ENCODE measurements at regions not wholly inside any gene's neighbourhood (a gene's known extent, or its start where the extent isn't known, plus 50 kb on each side); places are given as distances from the start of the nearest gene placed in this dataset.

DNA sequence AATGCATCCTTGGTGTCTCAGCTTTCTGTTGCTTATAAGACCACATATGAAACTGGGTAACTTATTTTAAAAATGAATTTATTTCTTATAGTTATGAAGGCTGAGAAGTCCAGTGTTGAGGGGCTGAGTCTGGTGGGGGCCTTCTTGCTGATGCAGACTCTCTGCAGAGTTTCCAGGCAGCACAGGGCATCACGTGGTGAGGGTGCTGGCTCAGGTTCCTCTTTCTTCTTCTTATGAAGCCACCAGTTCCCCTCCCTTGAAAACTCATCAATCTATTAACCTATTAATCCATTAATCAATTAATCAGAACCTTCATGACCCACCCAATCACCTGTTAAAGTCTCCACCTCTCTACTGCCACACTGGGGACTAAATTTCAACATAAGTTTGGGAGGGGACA lies 595.6 kb upstream of the NRP1 start:
- TF ChIP-seq, protein P1, sequence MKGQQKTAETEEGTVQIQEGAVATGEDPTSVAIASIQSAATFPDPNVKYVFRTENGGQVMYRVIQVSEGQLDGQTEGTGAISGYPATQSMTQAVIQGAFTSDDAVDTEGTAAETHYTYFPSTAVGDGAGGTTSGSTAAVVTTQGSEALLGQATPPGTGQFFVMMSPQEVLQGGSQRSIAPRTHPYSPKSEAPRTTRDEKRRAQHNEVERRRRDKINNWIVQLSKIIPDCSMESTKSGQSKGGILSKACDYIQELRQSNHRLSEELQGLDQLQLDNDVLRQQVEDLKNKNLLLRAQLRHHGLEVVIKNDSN (IDR thresholded peaks at IDR 0.05) = no peak
- TF ChIP-seq TAF1 (IDR thresholded peaks at IDR 0.05; ENCODE audit: low read depth) (no peak), TEAD4 (IDR thresholded peaks at IDR 0.05) (no peak), FOXM1 (IDR thresholded peaks at IDR 0.05; ENCODE audit: borderline replicate concordance, low read depth) (no peak), YY1 (IDR thresholded peaks at IDR 0.05; ENCODE audit: low read depth) (no peak), MAX (IDR thresholded peaks at IDR 0.05) (no peak), NFIC (IDR thresholded peaks at IDR 0.05) (no peak), CEBPB (IDR thresholded peaks at IDR 0.05) (no peak), ZBTB7A (IDR thresholded peaks at IDR 0.05; ENCODE audit: low read depth) (no peak), TCF12 (IDR thresholded peaks at IDR 0.05; ENCODE audit: low read depth) (no peak), EGR1 (IDR thresholded peaks at IDR 0.05) (no peak)

DNA sequence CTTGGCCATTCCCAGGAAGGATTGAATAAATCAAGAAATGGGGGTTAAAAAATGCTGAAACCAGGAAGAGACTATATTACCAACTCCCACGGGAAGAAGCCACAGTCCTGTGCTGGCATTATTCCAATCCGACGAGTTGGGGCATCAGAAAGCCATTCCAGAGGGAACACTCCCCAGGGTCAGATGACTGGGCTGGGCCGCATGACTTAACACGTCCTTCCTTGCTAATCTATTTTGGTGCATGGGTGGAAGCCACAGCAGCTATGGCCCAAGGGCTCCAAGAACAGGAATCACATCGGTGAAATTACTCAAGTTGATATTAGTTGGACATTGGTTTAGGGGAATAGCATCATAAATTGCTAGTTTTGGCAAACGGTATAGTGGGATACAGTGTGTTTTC lies 592.9 kb upstream of the NRP1 start:
- no peak for TF ChIP-seq YY1 (IDR thresholded peaks at IDR 0.05; ENCODE audit: low read depth)
- TF ChIP-seq EGR1 (IDR thresholded peaks at IDR 0.05) = no peak
- no peak for TF ChIP-seq MAX (IDR thresholded peaks at IDR 0.05)
- TF ChIP-seq FOXM1 (IDR thresholded peaks at IDR 0.05; ENCODE audit: borderline replicate concordance, low read depth) = no peak
- TF ChIP-seq REST (IDR thresholded peaks at IDR 0.05; ENCODE audit: low read depth) = no peak
- no peak for TF ChIP-seq RAD21 (IDR thresholded peaks at IDR 0.05; ENCODE audit: low read depth)
- TF ChIP-seq TAF1 (IDR thresholded peaks at IDR 0.05; ENCODE audit: low read depth) = no peak
- no peak for TF ChIP-seq TEAD4 (IDR thresholded peaks at IDR 0.05)
- no peak for TF ChIP-seq ZBTB7A (IDR thresholded peaks at IDR 0.05; ENCODE audit: low read depth)

- TF ChIP-seq TAF1 (IDR thresholded peaks at IDR 0.05; ENCODE audit: low read depth) (no peak), REST (IDR thresholded peaks at IDR 0.05; ENCODE audit: low read depth) (no peak), EGR1 (IDR thresholded peaks at IDR 0.05) (no peak), RAD21 (IDR thresholded peaks at IDR 0.05; ENCODE audit: low read depth) (no peak), ZBTB7A (IDR thresholded peaks at IDR 0.05; ENCODE audit: low read depth) (no peak), MAX (IDR thresholded peaks at IDR 0.05) (no peak), FOXM1 (IDR thresholded peaks at IDR 0.05; ENCODE audit: borderline replicate concordance, low read depth) (no peak), NFIC (IDR thresholded peaks at IDR 0.05) (no peak), TCF12 (IDR thresholded peaks at IDR 0.05; ENCODE audit: low read depth) (no peak)
These were observed 587.6 kb upstream of the NRP1 start for GRCh38 chr10:33921970-33922605.

- TF ChIP-seq TCF12 (IDR thresholded peaks at IDR 0.05; ENCODE audit: low read depth) (no peak), RAD21 (IDR thresholded peaks at IDR 0.05; ENCODE audit: low read depth) (no peak), EGR1 (IDR thresholded peaks at IDR 0.05) (no peak), EP300 (IDR thresholded peaks at IDR 0.05; ENCODE audit: borderline replicate concordance) (no peak), ZBTB7A (IDR thresholded peaks at IDR 0.05; ENCODE audit: low read depth) (no peak), TEAD4 (IDR thresholded peaks at IDR 0.05) (no peak), FOXM1 (IDR thresholded peaks at IDR 0.05; ENCODE audit: borderline replicate concordance, low read depth) (no peak), CREB1 (IDR thresholded peaks at IDR 0.05; ENCODE audit: low read depth) (no peak), REST (IDR thresholded peaks at IDR 0.05; ENCODE audit: low read depth) (no peak), TAF1 (IDR thresholded peaks at IDR 0.05; ENCODE audit: low read depth) (no peak)
- TF ChIP-seq, protein P1 (IDR thresholded peaks at IDR 0.05) = no peak
These were observed 585.9 kb upstream of the NRP1 start for GRCh38 chr10:33920351-33920750.
